CD4-positive, alpha-beta T cell treated with Interleukin-1 beta for 1 hour (primary cell): ENCODE measurements at regions not wholly inside any gene's neighbourhood (a gene's known extent, or its start where the extent isn't known, plus 50 kb on each side); places are given as distances from the start of the nearest gene placed in this dataset.
"Not testable (repeated sequence)": the region's sequence is repeated elsewhere in the genome, so short reads cannot be mapped to it uniquely, and the experiment has no call there.

ENCODE experiments used
- DNase-seq, 2 donors: peaks; one replicate each; pipeline ENCODE4 v3.0.0-alpha.2; 2020 to 2022

DNA sequence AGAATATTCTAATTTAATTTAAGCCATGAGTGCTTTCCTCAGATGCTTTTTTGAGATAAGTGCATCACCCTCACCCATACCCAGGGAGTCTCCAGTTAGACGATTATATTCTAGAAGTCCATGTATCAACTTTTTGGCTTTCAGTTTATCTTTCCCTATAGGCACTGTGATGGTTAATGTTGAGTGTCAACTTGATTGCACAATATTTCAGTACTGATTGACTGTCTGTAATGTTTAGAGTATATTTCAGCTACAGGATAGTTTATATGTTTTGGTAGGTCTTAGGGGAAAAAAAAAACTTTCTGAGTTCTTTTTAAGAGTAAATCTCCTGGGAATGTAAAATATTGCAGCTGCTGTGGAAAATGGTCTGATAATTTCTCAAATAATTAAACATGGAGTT lies 535.4 kb downstream of the ADRA2A start:
- DNase-seq = no peak

DNA sequence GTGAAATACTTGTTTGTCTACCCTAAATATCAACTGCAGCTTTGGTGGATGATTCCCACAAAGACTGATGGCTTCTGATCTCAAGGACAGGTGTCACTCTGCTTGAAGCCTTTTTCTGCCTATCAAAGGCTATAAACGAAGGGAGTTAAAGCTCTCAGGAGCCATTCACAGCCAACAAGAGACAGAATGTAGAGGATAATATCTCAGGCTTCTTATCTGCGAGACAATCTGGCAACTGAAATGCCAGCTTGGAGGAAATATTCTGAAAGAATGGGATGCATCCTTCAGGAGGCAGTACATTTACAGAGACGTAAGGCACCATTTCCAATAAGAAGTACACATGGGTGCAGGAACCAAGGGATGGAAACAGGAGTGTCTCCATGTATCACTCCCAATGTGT lies 549.4 kb downstream of the GPAM start:
- no peak for DNase-seq

DNA sequence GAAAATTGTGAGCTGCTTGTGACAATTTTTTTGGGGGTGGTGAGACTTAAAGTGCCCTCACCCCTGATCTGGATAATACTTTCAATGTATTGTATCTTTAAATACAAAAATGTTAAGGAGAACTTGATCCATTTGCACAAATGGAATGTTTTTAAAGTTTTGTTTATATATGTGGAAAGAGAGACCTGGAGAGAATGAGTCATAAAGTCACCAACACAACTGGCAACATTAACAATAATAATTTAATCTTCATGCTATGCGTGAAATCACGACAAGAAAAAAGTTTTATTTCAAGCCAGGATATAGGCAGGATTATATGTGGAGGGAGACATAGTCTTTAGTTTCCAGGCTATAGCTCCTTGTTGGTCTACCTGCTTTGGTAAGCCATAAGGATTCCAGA lies 537.5 kb downstream of the GPAM start:
- DNase-seq = no peak

DNA sequence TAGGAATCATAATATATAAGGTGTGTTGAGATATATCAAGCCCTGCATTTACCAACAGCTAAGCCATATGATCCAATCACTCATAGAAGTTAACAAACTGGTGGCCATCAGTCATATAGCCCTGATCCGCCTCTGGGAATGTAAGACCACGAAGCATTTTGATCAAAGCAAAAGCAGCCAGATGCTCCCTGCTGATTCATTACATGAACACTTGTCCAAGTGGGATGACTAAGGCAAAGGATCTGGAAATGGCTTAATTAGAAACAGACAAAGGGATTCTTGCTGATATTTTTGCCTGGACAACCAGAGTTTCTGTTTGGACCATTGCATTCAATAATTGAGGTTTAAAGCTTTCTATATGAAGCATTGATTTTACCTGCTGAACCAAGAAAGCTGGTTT lies 535.5 kb downstream of the GPAM start:
- no peak for DNase-seq

DNA sequence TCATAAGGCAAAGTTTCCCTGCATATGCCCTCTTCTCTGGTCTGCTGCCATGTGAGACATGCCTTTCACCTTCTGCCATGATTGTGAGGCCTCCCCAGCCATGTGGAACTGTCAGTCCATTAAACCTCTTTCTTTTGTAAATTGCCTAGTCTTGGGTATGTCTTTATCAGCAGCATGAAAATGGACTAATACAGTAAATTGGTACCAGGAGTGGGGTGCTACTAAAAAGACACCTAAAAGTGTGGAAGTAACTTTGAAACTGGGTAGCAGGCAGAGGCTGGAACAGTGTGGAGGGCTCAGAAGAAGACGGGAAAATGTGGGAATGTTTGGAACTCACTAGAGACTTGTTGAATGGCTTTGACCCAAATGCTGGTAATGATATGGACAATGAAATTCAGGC lies 534.5 kb downstream of the GPAM start:
- DNase-seq = not testable (repeated sequence)

DNA sequence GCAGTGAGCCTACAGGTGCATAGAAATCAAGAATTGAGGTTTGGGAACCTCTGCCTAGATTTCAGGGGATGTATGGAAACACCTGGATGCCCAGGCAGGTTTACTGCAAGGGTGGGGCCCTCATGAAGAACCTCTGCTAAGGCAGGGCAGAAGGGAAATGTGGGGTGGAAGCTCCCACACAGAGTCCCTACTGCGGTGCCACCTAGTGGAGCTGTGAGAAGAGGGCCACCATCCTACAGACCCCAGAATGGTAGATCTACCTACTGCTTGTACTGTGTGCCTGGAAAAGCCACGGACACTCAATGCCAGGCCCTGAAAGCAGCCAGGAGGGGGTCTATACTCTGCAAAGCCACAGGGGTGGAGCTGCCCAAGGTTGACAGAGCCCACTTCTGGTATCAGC lies 533.5 kb downstream of the GPAM start:
- no peak for DNase-seq

DNA sequence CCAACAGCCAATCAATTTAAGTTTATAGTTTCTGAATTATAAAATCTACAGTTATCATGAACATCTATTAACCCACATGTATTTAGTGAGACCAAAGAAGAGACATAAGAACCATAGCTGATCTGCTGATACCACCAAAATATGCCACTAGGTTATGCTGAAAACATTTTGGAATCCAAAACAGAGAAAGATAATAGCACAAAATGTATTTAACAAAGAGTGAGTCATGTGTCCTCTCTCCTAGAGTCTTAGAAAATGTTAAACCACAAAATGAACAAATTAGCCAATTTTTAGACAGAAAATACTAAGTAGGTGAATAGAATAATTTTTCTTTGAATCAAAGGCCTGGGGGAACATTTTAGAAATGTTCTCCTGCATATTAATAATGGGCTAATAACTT lies 527.5 kb downstream of the GPAM start:
- no peak for DNase-seq

DNA sequence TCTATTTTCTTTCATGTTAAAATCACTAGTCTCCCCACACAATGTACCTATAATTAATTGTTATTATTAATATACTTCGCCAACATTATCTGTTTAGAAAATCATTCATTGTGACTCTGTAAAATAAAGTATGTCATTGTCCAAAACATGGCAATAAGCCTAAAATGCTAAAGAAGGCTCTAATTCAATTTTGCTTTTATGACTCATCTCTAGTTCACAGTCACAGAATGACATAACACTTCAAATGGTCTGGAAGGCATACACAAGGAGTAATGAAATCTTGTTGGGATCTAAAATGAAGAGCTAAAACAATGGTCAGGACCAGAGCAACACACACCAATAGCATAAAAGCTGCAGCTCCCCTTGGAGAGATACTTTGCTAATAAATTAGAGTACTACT lies 505.8 kb downstream of the GPAM start:
- no peak for DNase-seq

DNA sequence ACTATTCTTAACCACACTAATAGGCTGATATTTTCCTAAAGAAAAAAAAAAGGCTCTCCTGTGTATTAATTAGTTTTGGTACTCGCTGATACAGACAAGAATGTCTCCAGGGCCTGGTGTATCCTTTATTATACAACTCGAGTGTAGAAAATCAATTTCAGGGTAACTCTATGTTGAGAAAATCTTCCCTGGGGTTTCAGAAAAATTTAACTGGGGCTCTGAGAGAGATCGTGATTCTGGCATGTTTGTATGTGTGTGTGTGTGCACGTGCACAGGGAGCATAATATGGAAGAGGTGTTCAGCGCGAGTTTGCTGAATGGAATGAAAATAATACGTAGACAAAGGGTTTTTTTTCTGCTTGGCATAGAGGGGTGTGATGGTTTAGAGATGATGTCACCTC lies 496.8 kb downstream of the GPAM start:
- no peak for DNase-seq

DNA sequence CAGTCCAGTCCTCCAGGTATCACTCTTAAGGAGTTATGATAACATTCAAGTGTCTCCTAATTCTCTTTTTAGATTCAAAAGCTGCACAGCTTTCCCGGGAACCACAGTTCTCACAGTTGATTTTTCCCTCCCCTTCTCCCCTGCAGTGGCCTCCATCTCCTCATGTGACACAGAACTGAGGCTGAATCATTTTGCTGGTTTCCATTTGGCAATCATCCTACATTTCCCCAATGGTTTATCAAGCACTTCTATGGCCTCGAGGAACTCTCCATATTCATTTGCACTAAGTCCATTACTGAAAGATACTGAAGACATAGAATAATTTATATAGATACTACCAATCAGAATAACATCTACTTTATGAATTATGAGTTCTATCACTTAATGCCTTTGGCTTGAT lies 484.9 kb downstream of the GPAM start:
- DNase-seq = no peak

DNA sequence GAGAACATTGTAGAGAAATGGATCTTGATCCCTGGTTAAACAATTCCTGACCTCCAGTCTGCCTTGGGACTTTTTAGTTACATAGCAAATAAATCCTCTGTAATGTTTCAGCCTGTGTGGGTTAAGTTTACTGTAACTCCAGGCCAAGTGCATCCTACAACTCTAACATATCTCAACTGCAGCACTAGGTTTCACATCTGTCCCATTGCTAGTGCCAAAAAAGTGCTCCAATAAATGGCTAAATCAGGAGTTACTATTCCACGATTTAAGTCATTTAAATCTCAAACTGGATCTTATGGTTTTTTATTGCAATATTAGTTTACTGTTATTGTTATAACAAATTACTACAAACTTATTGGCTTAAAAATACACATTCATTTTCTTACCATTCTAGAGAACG lies 479.6 kb downstream of the GPAM start:
- no peak for DNase-seq

DNA sequence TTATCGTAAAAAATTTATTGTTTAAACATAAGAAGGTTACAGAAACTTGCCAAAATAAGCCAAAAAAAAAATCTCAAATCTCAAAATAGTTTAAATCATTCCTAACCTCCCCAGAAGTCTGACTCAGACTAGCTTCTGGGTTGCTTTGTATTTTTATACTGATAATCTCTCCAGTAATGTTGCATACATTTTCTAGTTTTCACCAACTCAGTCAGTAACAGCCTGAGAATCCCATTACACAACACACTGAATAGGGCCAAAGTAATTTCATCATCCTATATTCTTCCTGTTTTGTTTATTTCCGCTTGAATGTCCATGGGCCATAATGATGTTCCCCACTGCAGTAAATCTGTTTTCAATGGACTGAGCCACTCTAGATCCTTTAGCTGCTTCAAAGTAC lies 478.5 kb downstream of the GPAM start:
- DNase-seq = no peak

DNA sequence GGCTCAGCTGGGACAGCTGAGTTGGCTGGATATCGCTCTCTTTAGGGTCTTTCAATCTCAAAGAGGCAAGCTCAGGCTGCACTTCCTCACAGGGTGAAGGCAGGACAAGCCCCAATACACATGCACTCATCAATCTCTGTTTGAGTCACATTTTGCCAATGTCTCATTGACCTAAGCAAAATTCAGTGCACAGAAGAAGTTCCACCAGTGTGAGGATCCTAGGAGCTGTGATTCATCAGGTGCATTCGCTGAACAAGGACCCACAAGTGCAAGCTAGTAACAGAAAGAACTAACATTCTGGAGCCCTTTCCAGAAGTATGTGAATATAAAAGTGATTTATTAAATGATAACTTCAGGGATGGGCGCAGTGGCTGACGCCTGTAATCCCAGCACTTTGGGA lies 477.2 kb downstream of the GPAM start:
- DNase-seq = no peak

DNA sequence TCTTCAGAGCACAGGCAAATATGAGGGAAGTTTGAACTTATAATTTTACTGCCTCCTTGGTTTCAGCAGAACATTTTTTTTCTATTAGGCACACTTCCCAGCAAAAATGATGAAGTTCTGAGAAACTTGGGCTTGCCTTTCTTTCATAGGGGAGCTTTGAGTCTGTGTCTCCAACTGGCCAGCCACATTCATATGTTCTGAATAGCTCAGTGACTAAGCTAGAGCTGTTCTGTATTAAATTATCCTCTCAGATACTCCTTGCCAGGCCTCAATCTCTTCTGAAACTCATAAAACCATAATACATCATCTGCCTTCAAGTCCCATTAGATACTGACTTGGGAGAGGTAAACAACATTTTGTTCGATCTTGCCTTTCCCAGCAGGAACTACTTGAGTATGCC lies 476.5 kb downstream of the GPAM start:
- no peak for DNase-seq

DNA sequence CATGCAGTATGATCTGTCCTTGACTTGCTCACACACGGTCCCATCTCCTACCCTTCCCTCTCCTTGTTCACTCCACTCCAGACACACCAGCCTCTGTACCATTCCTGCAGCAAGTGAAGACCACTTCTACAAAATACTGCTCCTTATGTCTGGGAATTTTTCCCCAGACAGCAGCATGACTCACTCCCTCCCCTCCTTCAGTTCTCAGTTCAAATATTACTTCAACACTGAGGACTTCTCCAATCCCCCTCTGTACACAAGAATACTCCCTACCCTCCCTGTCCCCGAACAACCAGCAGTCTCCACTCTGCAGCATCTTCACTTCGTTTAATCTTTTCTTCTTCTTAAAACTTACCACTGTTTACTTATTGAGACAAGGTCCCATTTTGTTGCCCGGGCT lies 474.0 kb downstream of the GPAM start:
- DNase-seq = no peak

DNA sequence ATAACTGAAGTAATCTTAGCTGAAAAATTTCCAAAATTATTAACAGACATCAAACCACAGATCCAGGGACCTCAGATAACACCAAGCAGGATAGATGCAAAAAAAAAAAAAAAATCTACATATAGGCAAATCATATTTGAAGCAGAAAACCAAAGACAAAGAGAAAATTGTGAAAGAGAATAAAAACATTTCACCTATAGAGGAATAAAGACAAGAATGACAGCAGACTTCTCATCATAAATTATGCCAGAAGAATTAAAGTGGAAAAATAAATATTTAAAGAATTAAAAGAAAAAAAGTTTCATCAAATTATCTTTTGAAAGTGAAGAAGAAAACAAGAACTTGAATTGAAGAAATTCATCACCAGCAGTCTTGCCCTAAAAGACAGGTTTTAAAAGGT lies 467.5 kb downstream of the GPAM start:
- no peak for DNase-seq

DNA sequence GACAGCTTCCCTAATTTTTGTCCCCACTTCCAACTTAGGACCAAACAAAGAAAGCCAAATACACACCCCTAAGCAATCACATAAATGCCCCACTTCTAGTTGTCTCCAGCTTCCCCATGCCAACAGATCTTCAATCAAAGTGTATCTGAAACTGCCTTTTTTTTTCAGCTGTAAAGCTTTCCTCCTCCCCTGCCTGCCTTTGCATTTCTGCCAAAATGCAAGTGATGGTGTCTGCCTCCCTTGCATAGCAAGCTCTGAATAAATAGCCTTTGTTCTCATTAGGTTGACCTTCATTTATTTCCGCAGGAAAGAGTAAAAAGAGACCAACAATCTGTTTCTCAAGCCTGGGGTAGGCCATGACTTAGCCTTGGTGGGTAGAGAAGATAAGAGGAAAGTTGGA lies 459.4 kb downstream of the GPAM start:
- no peak for DNase-seq

DNA sequence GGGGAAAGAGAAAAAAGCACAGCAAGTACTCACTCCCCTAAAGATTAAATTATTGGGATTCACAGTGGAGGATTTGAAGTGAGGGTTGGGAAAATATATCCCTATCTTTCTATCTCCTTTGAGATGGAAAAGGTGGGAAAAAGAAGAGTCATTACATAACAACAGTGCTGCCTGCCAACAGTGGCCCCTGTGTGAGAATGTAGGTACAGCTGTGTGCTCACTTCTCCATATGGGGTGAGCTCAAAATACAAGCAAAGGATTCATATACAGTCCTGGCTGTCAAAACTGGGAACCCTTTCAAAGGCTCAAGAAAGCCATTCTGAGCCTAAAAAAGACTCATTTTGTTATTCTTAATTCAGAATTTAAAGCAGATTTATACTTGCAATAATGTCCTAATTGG lies 458.5 kb downstream of the GPAM start:
- no peak for DNase-seq

DNA sequence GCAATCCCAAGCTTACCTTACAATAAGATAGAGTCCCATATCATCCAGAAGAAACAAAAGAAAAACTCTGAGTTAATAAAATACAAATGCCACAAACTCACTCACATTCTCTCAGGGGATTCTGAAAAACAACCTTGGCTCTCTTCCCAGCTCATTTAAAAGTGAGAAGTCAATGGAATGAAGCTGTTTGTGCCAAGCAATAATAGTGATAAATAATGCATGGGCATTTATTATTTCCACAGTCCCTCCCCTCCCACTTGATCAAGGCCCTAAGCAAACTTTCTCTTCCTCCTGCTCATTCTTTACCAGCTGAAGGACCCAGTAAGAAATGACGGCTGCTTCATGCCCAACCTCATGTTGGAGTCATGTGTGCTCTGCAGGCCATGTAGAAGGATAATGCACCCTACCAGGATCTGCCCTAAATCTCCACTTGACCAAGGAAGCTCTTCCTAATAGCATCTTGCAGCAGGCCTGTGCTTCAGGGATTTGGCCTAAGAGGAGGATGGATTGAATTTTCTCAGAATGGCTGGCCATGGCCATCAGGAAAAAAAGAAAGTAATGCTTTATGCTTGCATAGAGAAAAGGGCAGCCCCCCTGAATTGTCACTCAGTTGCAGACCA lies 451.3 kb downstream of the GPAM start:
- no peak for DNase-seq

DNA sequence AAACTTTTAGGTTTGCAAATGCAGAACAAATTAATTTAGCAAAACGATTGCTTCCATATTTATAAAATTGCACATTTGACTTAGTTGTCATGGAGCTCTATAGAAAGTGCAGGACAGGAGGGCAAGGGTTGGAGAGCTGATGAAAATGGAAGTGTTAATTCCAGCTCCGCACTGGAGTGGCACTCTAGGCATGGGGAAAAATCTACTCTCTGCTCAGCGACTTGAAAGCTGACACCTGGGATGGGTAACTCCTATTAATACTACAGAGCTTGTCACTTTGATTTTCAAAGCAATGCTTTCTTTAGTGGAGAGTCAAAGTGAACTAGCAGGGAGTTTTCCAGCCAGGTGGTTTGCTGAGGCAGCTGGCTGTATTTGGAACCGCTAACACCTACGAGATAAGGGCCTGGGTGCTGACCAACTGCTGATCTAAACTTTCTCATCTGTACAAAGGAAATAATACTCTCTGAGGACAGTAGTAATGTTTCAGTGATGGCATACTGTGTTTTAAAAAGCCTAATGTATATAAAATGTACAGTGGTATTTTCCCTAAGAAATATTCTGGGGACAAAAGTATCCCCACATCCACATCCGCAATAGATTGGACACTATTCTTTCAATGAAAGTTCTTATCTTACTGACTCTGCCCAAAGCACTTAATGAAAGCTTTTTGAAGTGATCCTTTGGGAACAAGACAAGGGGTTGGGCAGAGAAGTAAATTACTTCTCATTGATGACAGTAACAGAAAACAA lies 444.3 kb downstream of the GPAM start:
- no peak for DNase-seq

DNA sequence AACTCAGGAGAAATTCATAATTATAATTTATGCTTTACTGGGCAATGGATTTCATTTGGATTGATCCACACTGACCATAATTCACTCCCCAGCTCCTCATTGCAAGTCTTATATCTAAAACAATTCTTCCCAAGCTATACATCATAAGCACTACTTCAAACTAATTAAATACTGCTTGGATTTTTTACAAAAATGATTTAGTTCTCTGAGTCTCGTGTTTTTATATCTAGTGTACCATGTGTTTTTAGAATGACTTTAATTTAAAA lies 443.8 kb downstream of the GPAM start:
- DNase-seq = no peak

DNA sequence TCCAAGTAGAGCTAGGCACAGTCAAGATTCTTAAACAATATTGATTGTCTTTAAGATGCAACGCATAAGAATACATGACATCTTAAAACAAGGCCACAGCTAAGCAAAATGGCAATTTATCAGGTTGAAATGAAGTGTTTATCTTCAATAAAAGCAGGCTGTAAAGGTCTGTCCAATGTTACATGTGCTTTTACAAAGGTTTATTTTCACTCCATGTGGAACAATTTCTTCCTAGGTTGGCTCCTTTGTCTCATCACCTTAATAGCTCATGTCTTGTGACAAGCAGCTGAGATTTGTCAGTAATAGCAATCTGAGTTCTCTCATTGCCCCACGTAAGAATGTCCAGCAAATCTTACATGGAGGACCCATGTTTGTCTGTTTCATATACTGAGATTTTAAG lies 437.6 kb downstream of the GPAM start:
- no peak for DNase-seq

DNA sequence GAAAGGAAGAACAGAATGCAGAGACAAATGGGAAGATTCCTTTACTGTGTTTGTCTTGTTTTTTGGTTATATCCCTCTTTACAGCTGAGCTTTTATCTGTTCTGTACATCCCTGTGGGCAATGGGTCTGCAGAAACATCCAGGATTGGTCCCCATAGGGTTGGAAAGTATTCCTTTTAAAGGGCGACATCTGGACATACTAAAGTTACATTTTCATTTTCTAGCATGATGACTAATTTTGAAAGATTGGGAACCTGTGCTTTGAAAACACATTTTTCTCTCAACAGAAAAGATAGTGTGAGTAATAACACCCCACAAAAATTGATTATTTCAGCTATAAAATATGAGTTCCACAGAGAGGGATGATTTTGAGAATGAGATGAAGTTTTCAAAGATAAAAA lies 435.8 kb downstream of the GPAM start:
- DNase-seq = no peak

DNA sequence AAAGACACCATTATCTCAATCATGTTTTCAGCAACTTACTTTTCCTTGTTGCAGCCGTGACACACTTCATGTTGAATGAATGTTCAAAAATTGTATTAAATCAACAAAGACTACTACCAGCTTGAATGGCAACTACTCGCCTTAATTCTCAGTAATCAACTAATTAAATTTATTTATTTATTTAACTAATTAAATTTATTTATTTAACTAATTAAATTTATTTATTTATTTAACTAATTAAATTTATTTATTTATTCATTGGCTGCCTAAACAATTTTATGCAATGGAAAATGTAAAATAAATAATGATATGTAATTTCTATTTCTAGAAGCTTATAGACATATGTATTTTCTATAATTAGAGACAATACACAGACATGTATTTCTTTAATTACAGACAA lies 435.4 kb downstream of the GPAM start:
- DNase-seq = no peak

DNA sequence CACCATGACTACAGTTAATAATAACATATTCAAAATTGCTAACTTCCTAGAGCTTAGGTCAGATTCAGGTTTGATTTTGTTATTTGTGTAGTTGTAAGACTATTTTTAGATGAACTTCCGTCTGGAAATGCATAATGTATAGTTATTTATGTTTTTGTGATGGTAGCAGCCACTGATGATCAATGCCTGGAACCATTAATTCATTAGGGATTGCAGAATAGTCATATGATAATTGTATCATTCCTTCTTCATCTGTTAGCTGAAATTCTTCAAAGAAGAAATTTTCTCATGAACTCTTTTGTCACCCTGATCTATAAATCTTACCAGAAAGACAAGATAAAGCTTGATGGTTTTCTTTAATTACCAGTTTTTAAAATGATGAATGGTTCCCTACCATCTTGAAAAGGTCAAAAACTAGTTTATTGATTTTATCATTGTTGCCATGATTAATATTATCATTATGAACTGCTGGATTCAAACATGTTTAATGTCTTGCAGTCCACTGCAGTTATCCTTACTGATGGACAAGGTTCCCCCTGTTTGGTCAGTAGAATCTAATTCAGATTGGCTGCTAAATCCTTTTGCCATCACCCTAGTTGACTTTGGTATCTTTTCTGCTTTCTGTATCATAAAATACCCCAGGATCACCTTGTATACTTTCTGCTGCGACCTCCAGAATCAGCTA lies 433.3 kb downstream of the GPAM start:
- no peak for DNase-seq
